ENCODE measurements at regions not wholly inside any gene's neighbourhood (a gene's known extent, or its start where the extent isn't known, plus 50 kb on each side); places are given as distances from the start of the nearest gene placed in this dataset.

DNA sequence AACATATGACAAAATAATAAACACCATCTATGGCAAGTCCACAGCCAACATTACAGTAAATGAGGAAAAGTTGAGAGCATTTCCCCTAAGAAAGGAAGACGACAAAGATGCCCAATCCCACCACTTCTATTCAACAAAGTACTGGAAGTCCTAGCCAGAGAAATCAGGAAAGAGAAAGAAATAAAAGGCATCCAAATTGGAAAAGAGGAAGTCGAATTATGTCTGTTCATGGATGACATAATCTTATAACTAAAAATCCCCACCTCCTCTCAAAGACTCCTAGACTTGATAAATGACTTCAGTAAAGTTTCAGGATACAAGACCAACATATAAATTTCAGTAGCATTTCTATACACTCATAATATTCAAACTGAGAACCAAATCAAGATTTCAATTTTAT lies 288.5 kb upstream of the POT1 start:
- Histone ChIP-seq H3K9me3 (peaks cover 0 to 20% (median 2%) of the 10 kb centered on the region in 12 donors), H3K27ac (no peak overlapping the region), H3K36me3 (no peaks in the 10 kb centered on the region), H3K27me3 (no peaks in the 10 kb centered on the region), H3K4me3 (no peak overlapping the region), H3K4me1 (no peaks in the 10 kb centered on the region)
- TF ChIP-seq CTCF (IDR thresholded peaks at IDR 0.05) = no peak
- no peak for TF ChIP-seq POLR2A (IDR thresholded peaks at IDR 0.05)
- 58 to 65% (median 62%) methylated on average over 2 of the region's 2 CpGs for WGBS, 4 donors
- DNase-seq (no peak), ATAC-seq (no peak)
- intact Hi-C loops (cut with DNase I) = no loop called here

GRCh38 chr7:125201002-125201401 lies 271.4 kb upstream of the POT1 start:
- Histone ChIP-seq H3K9me3 (no peaks in the 10 kb centered on the region), H3K36me3 (no peaks in the 10 kb centered on the region), H3K27ac (no peak overlapping the region), H3K27me3 (no peaks in the 10 kb centered on the region), H3K4me1 (no peaks in the 10 kb centered on the region), H3K4me3 (no peak overlapping the region)
- WGBS, 4 donors = 79 to 80% (median 80%) methylated on average over 4 of the region's 4 CpGs
- intact Hi-C loops (cut with DNase I) = no loop called here
- DNase-seq = no peak
- ATAC-seq = no peak
- no peak for TF ChIP-seq CTCF (IDR thresholded peaks at IDR 0.05)
- TF ChIP-seq POLR2A (IDR thresholded peaks at IDR 0.05) = no peak

DNA sequence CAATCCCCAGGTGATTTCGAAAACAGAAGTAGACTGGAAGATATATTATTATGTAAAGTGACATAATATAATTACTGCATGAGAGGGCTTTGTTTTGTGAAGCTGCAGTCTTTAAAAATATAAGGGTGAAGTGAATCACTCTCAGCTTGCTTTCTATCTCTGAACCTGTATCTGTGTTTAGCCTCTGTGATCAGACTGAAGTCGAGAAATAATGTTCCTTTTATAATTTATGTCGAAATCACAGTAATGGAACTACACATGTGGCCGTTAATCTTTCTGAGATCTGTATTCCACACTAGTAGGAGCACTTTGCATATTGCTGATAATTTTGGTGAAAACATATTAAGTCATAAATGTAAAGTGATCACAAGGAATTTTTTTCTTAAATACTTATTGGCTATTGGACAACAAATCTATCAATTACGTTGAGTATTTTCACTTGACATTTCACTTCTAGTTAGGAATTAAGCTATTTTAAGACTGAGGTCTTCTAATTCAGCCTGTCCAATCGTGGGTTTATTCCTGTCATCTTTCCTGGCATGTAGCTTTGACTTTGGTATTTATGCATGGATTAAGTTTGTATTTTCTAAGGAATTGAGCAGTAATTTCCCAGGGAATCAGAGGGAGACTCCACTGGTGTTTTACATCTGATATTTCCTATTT lies 268.2 kb upstream of the POT1 start:
- Histone ChIP-seq H3K4me3 (no peak overlapping the region), H3K9me3 (peaks cover 0 to 7% (median 0%) of the 10 kb centered on the region in 12 donors), H3K27me3 (no peaks in the 10 kb centered on the region), H3K4me1 (no peaks in the 10 kb centered on the region), H3K36me3 (no peaks in the 10 kb centered on the region), H3K27ac (no peak overlapping the region)
- ATAC-seq (no peak), DNase-seq (no peak)
- intact Hi-C loops (cut with DNase I) = no loop called here
- TF ChIP-seq POLR2A (IDR thresholded peaks at IDR 0.05) (no peak), CTCF (IDR thresholded peaks at IDR 0.05) (no peak)
- 68 to 81% (median 70%) methylated on average over 6 of the region's 6 CpGs for WGBS, 4 donors

- H3K27me3 ChIP-seq = no peaks in the 10 kb centered on the region
- no peaks in the 10 kb centered on the region for H3K4me1 ChIP-seq
- H3K4me3 ChIP-seq = no peak overlapping the region
- DNase-seq = no peak
- H3K9me3 ChIP-seq = peaks cover 0 to 15% (median 0%) of the 10 kb centered on the region in 12 donors
- intact Hi-C loops (cut with DNase I) = no loop called here
- no peak for TF ChIP-seq POLR2A (IDR thresholded peaks at IDR 0.05)
- TF ChIP-seq CTCF (IDR thresholded peaks at IDR 0.05) = no peak
- no peak overlapping the region for H3K27ac ChIP-seq
- H3K36me3 ChIP-seq = no peaks in the 10 kb centered on the region
- no peak for ATAC-seq
- WGBS, 4 donors = 35 to 54% (median 46%) methylated on average over 1 of the region's 1 CpG
These were observed 265.5 kb upstream of the POT1 start for GRCh38 chr7:125195156-125195555.
